IMR-90 (cell line): ENCODE measurements at regions not wholly inside any gene's neighbourhood (a gene's known extent, or its start where the extent isn't known, plus 50 kb on each side); places are given as distances from the start of the nearest gene placed in this dataset.

ENCODE experiments used
- ATAC-seq: fragments of 200-7000 bp; cut with Tn5 transposase; 2 replicates; pipeline ENCODE4 v1.9.1; 2020; ENCODE audit warnings: low read depth, mild to moderate bottlenecking, moderate library complexity
- BruUV-seq: library from RNA; stranded (reverse); fragments of 400-500 nt; replicated peaks from 2 replicates; lab custom pipeline; 2021; lab: Mats Ljungman, UMichigan
- CTCF ChIA-PET: fragments of 300-600 bp; formaldehyde crosslinking; extraction: SDS; loops from one replicate; lab custom pipeline; 2021; ENCODE audit warnings: antibody characterized with exemption; lab: Yijun Ruan, JAX
- POLR2A ChIA-PET: fragments of 300-600 bp; sonication (Branson Sonifier 250); formaldehyde crosslinking; loops from one replicate; lab custom pipeline; 2022; ENCODE audit warnings: antibody characterized with exemption; ENCODE audit not compliant: unreplicated experiment; lab: Charles Lee
- DNase-seq: peaks from one replicate; pipeline ENCODE4 v3.0.0; 2013
- H2AFZ ChIP-seq: replicated peaks from 2 replicates; pipeline ENCODE3; 2013; ENCODE audit warnings: low read length, mild to moderate bottlenecking; ENCODE audit not compliant: poor library complexity
- H2AK5ac ChIP-seq: 2 replicates; pipeline ENCODE4 v1.6.1; 2013; ENCODE audit warnings: low read depth, low read length, inconsistent platforms
- H2AK9ac ChIP-seq: replicated peaks from 2 replicates; pipeline ENCODE3; 2013; ENCODE audit warnings: mild to moderate bottlenecking, low read depth, low read length, moderate library complexity; ENCODE audit not compliant: poor library complexity
- H2BK120ac ChIP-seq: 2 replicates; pipeline ENCODE4 v1.6.1; 2013; ENCODE audit warnings: low read depth, low read length, inconsistent platforms
- H2BK15ac ChIP-seq: 3 replicates; pipeline ENCODE4 v1.6.1; 2013; ENCODE audit warnings: low read depth, low read length, inconsistent platforms
- H2BK20ac ChIP-seq: 2 replicates; pipeline ENCODE4 v1.6.1; 2013; ENCODE audit warnings: low read depth, mild to moderate bottlenecking, inconsistent platforms, low read length, moderate library complexity
- H2BK5ac ChIP-seq: 2 replicates; pipeline ENCODE4 v1.6.1; 2013; ENCODE audit warnings: mild to moderate bottlenecking, low read depth, low read length, inconsistent platforms; ENCODE audit not compliant: poor library complexity, severe bottlenecking
- H3K14ac ChIP-seq: replicated peaks from 2 replicates; pipeline ENCODE4 v1.6.1; 2013; ENCODE audit warnings: low read depth, low read length, inconsistent platforms
- H3K18ac ChIP-seq: 2 replicates; pipeline ENCODE4 v1.6.1; 2013; ENCODE audit warnings: low read depth, low read length, control low read depth
- H3K23ac ChIP-seq: 2 replicates; pipeline ENCODE4 v1.6.1; 2013; ENCODE audit warnings: low read depth, low read length, inconsistent platforms
- H3K27ac ChIP-seq: 2 replicates; pipeline ENCODE4 v1.5.1; 2013; ENCODE audit warnings: mild to moderate bottlenecking, control low read depth, low read length; ENCODE audit not compliant: insufficient read depth
- H3K27me3 ChIP-seq: 2 replicates; pipeline ENCODE4 v1.6.1; 2013; ENCODE audit warnings: low read length; ENCODE audit not compliant: control insufficient read depth, insufficient read depth
- H3K36me3 ChIP-seq: 2 replicates; pipeline ENCODE4 v1.6.1; 2013; ENCODE audit warnings: low read length, mixed read lengths; ENCODE audit not compliant: control insufficient read depth, insufficient read depth
- H3K4ac ChIP-seq: 2 replicates; pipeline ENCODE4 v1.6.1; 2013; ENCODE audit warnings: low read depth, low read length, inconsistent platforms
- H3K4me1 ChIP-seq: 2 replicates; pipeline ENCODE4 v1.6.1; 2013; ENCODE audit warnings: low read length, mixed read lengths; ENCODE audit not compliant: control insufficient read depth, insufficient read depth
- H3K4me2 ChIP-seq: 2 replicates; pipeline ENCODE4 v1.6.1; 2013; ENCODE audit warnings: low read depth, mild to moderate bottlenecking, control low read depth, low read length, moderate library complexity
- H3K4me3 ChIP-seq: 2 replicates; pipeline ENCODE4 v1.5.1; 2013; ENCODE audit warnings: low read depth, mild to moderate bottlenecking, control low read depth, low read length, moderate library complexity; ENCODE audit not compliant: insufficient read depth
- H3K56ac ChIP-seq: 2 replicates; pipeline ENCODE4 v1.6.1; 2013; ENCODE audit warnings: low read length, inconsistent platforms; ENCODE audit not compliant: insufficient read depth; ENCODE audit errors: extremely low read depth
- H3K79me1 ChIP-seq, 2 experiments: 2 replicates each; pipeline ENCODE4 v1.6.1; 2013; ENCODE audit warnings: low read length in 2 of 2, inconsistent platforms in 1 of 2, low read depth in 1 of 2
- H3K9ac ChIP-seq: 2 replicates; pipeline ENCODE4 v1.6.1; 2013; ENCODE audit warnings: low read depth, low read length, control low read depth
- H3K9me1 ChIP-seq: 2 replicates; pipeline ENCODE4 v1.6.1; 2013; ENCODE audit warnings: low read length, inconsistent platforms; ENCODE audit not compliant: insufficient read depth
- H3K9me3 ChIP-seq: 2 replicates; pipeline ENCODE4 v1.6.1; 2013; ENCODE audit warnings: low read length; ENCODE audit not compliant: control insufficient read depth, insufficient read depth
- H4K20me1 ChIP-seq: 2 replicates; pipeline ENCODE4 v1.6.1; 2013; ENCODE audit warnings: low read length, inconsistent platforms; ENCODE audit not compliant: insufficient read depth
- H4K5ac ChIP-seq: 2 replicates; pipeline ENCODE4 v1.6.1; 2013; ENCODE audit warnings: mild to moderate bottlenecking, low read depth, low read length, control low read depth
- H4K8ac ChIP-seq, 2 experiments: 2 replicates each; pipeline ENCODE4 v1.6.1; 2013; ENCODE audit warnings: low read depth in 2 of 2, low read length in 2 of 2, control low read depth in 1 of 2, inconsistent platforms in 1 of 2
- H4K91ac ChIP-seq: 2 replicates; pipeline ENCODE4 v1.6.1; 2013; ENCODE audit warnings: low read depth, low read length, inconsistent platforms; ENCODE audit not compliant: insufficient read depth
- BHLHE40 ChIP-seq: fragments of 150-350 bp; IDR thresholded peaks from 2 replicates; pipeline ENCODE4 v1.6.1; 2016; ENCODE audit warnings: mild to moderate bottlenecking, low read depth, low read length
- ELK1 ChIP-seq: fragments of 150-350 bp; IDR thresholded peaks from 2 replicates; pipeline ENCODE4 v1.6.1; 2016; ENCODE audit warnings: low read depth, mild to moderate bottlenecking, low read length, moderate library complexity, borderline replicate concordance
- MAZ ChIP-seq: IDR thresholded peaks from 2 replicates; pipeline ENCODE4 v1.6.1; 2012; ENCODE audit warnings: low read depth, mild to moderate bottlenecking, low read length, improper control_type of control experiment, moderate library complexity, borderline replicate concordance
- POLR2A ChIP-seq: IDR thresholded peaks from 2 replicates; pipeline ENCODE4 v1.6.1; 2012; ENCODE audit warnings: mild to moderate bottlenecking, low read depth, low read length
- RFX5 ChIP-seq: IDR thresholded peaks from 2 replicates; pipeline ENCODE4 v1.8.0; 2012; ENCODE audit warnings: low read depth, mild to moderate bottlenecking, low read length, moderate library complexity
- WGBS, 2 experiments: methylation state at CpG; one replicate each; pipeline versions ENCODE4 v1.1.5 to v1.1.7; 2013; ENCODE audit warnings: missing lambda C conversion rate in 2 of 2; ENCODE audit not compliant: insufficient read length in 1 of 2; ENCODE audit errors: extremely low coverage in 2 of 2; 5-methylcytosine and 5-hydroxymethylcytosine counted together
- dilution Hi-C: fragments of 300-500 bp; cut with HindIII; formaldehyde crosslinking; loops from one replicate; pipeline ENCODE4 v1.14.3; 2018; ENCODE audit warnings: low sequenced_read_pairs; ENCODE audit not compliant: unreplicated experiment
- in situ Hi-C: fragments of 300-500 bp; cut with MboI; formaldehyde crosslinking; loops from 3 replicates; pipeline ENCODE4 v1.14.3; 2019; ENCODE audit warnings: low sequenced_read_pairs, inconsistent platforms, mixed read lengths
- intact Hi-C: fragments of 100-400 bp; cut with micrococcal nuclease; formaldehyde crosslinking; loops from 2 replicates; pipeline ENCODE4 v1.10.0; 2022

- H4K20me1 ChIP-seq: no peaks in the 10 kb centered on the region
- 71% methylated on average over 1 of the region's 7 CpGs; no CpG with 5 or more reads in 1 of the 2 experiments for WGBS, 2 experiments
- no peak overlapping the region for H3K4me3 ChIP-seq
- H3K27ac ChIP-seq: no peak overlapping the region
- H3K56ac ChIP-seq: no peak overlapping the region
- H3K79me1 ChIP-seq: no peaks in the 10 kb centered on the region
- H3K27me3 ChIP-seq: no peaks in the 10 kb centered on the region
- no peak overlapping the region for H2AK5ac ChIP-seq
- H3K4ac ChIP-seq: no peak overlapping the region
- H4K8ac ChIP-seq: no peak overlapping the region
- no TSS peak for BruUV-seq
- H4K91ac ChIP-seq: no peak overlapping the region
- H2BK15ac ChIP-seq: no peak overlapping the region
- H4K5ac ChIP-seq: no peak overlapping the region
- no peak overlapping the region for H2BK5ac ChIP-seq
- intact Hi-C loops (no loop called here), in situ Hi-C loops (no loop called here), dilution Hi-C loops (no loop called here)
- no peak overlapping the region for H2AFZ ChIP-seq
- no peaks in the 10 kb centered on the region for H3K9me1 ChIP-seq
- CTCF ChIA-PET: no interaction called here
- ATAC-seq (no peak), DNase-seq (no peak)
- POLR2A ChIA-PET: no interaction called here
- no peaks in the 10 kb centered on the region for H3K36me3 ChIP-seq
- no peak overlapping the region for H2AK9ac ChIP-seq
- H2BK120ac ChIP-seq: no peak overlapping the region
- H3K18ac ChIP-seq: no peak overlapping the region
- H3K14ac ChIP-seq: no peak overlapping the region
- peaks cover 47% of the 10 kb centered on the region for H3K9me3 ChIP-seq
- no peak overlapping the region for H2BK20ac ChIP-seq
- TF ChIP-seq BHLHE40 (no peak), RFX5 (no peak), POLR2A (no peak), ELK1 (no peak), MAZ (no peak)
- no peak overlapping the region for H3K9ac ChIP-seq
- no peak overlapping the region for H3K4me2 ChIP-seq
- H3K4me1 ChIP-seq: no peaks in the 10 kb centered on the region
- no peak overlapping the region for H3K23ac ChIP-seq
These were observed 521.5 kb upstream of the RAB6C start for GRCh38 chr2:129458006-129458405.
